RWPE2 (cell line): ENCODE measurements at regions not wholly inside any gene's neighbourhood (a gene's known extent, or its start where the extent isn't known, plus 50 kb on each side); places are given as distances from the start of the nearest gene placed in this dataset.

Experiments
- ATAC-seq: fragments of 200-7000 bp; cut with Tn5 transposase; 3 replicates; pipeline ENCODE4 v1.9.1; 2021; ENCODE audit warnings: low read depth
- DNase-seq: peaks from one replicate; pipeline ENCODE4 v3.0.0-alpha.2; 2020; ENCODE audit warnings: low spot score
- H3K27ac ChIP-seq: fragments of 450-650 bp; 2 replicates; pipeline ENCODE4 v1.5.1; 2017; ENCODE audit warnings: mild to moderate bottlenecking; ENCODE audit not compliant: poor library complexity, severe bottlenecking
- H3K27me3 ChIP-seq: fragments of 250-450 bp; sonication (Bioruptor Pico); 2 replicates; pipeline ENCODE4 v1.5.1; 2021; ENCODE audit warnings: mild to moderate bottlenecking, moderate library complexity; ENCODE audit not compliant: insufficient read depth, poor library complexity, severe bottlenecking
- H3K36me3 ChIP-seq: fragments of 250-450 bp; sonication (Bioruptor Pico); 2 replicates; pipeline ENCODE4 v1.5.1; 2020; ENCODE audit warnings: low read depth, mild to moderate bottlenecking, moderate library complexity
- H3K4me1 ChIP-seq: fragments of 250-450 bp; sonication (Bioruptor Pico); 2 replicates; pipeline ENCODE4 v1.5.1; 2021; ENCODE audit warnings: mild to moderate bottlenecking, moderate library complexity; ENCODE audit not compliant: insufficient read depth, poor library complexity, severe bottlenecking
- H3K4me3 ChIP-seq: fragments of 250-450 bp; sonication (Bioruptor Pico); 2 replicates; pipeline ENCODE4 v1.5.1; 2021; ENCODE audit warnings: mild to moderate bottlenecking, moderate library complexity; ENCODE audit not compliant: severe bottlenecking
- H3K9me3 ChIP-seq: fragments of 250-450 bp; sonication (Bioruptor Pico); 2 replicates; pipeline ENCODE4 v1.5.1; 2021; ENCODE audit warnings: mild to moderate bottlenecking, moderate library complexity; ENCODE audit not compliant: severe bottlenecking
- CTCF ChIP-seq: fragments of 450-650 bp; IDR thresholded peaks from one replicate; pipeline ENCODE4 v1.5.1; 2017; ENCODE audit warnings: mild to moderate bottlenecking, moderate library complexity; ENCODE audit not compliant: poor library complexity, severe bottlenecking

GRCh38 chr13:54133746-54134145 lies 1105.1 kb downstream of the OLFM4 start:
- no peak for ATAC-seq
- DNase-seq, result no peak
- no peaks in the 10 kb centered on the region for H3K36me3 ChIP-seq
- no peaks in the 10 kb centered on the region for H3K9me3 ChIP-seq
- H3K4me1 ChIP-seq, result no peaks in the 10 kb centered on the region
- no peak for TF ChIP-seq CTCF
- no peak overlapping the region for H3K4me3 ChIP-seq
- H3K27me3 ChIP-seq, result no peaks in the 10 kb centered on the region
- no peak overlapping the region for H3K27ac ChIP-seq

- Histone ChIP-seq H3K27ac (no peak overlapping the region), H3K36me3 (no peaks in the 10 kb centered on the region), H3K4me3 (no peak overlapping the region), H3K9me3 (no peaks in the 10 kb centered on the region), H3K4me1 (no peaks in the 10 kb centered on the region), H3K27me3 (no peaks in the 10 kb centered on the region)
- ATAC-seq (no peak), DNase-seq (no peak)
- TF ChIP-seq CTCF, result no peak
These were observed 1116.2 kb downstream of the OLFM4 start for GRCh38 chr13:54144828-54145227.

- Histone ChIP-seq H3K27ac (no peak overlapping the region), H3K4me1 (no peaks in the 10 kb centered on the region), H3K36me3 (no peaks in the 10 kb centered on the region), H3K27me3 (no peaks in the 10 kb centered on the region), H3K4me3 (no peak overlapping the region), H3K9me3 (no peaks in the 10 kb centered on the region)
- ATAC-seq (no peak), DNase-seq (no peak)
- TF ChIP-seq CTCF, result no peak
These were observed 1122.2 kb downstream of the OLFM4 start for GRCh38 chr13:54150851-54151250.

GRCh38 chr13:54162069-54162468 lies 1133.5 kb downstream of the OLFM4 start:
- no peak overlapping the region for H3K27ac ChIP-seq
- peak; percentile 8 for TF ChIP-seq CTCF
- H3K4me1 ChIP-seq, result no peaks in the 10 kb centered on the region
- H3K4me3 ChIP-seq, result no peak overlapping the region
- no peaks in the 10 kb centered on the region for H3K36me3 ChIP-seq
- ATAC-seq, result no peak
- no peaks in the 10 kb centered on the region for H3K9me3 ChIP-seq
- no peak for DNase-seq
- H3K27me3 ChIP-seq, result no peaks in the 10 kb centered on the region

GRCh38 chr13:54165581-54166215 lies 1137.1 kb downstream of the OLFM4 start:
- Histone ChIP-seq H3K4me3 (no peak overlapping the region), H3K4me1 (no peaks in the 10 kb centered on the region), H3K36me3 (no peaks in the 10 kb centered on the region), H3K27me3 (no peaks in the 10 kb centered on the region), H3K9me3 (no peaks in the 10 kb centered on the region), H3K27ac (no peak overlapping the region)
- TF ChIP-seq CTCF, result no peak
- DNase-seq, result no peak
- ATAC-seq, result no peak
